Stimulated activated naive CD8-positive, alpha-beta T cell treated with anti-CD3 and anti-CD28 coated beads, Interleukin-15, Interleukin-2, amounts not matched to agents 100 ng/mL and 50 ng/mL, for 24 hours (primary cell): ENCODE measurements at regions not wholly inside any gene's neighbourhood (a gene's known extent, or its start where the extent isn't known, plus 50 kb on each side); places are given as distances from the start of the nearest gene placed in this dataset.
"Not testable (repeated sequence)": the region's sequence is repeated elsewhere in the genome, so short reads cannot be mapped to it uniquely, and the experiment has no call there.

Source experiments
- H3K27ac Mint-ChIP-seq: one replicate; pipeline ENCODE4 v1.8.0; 2021; ENCODE audit warnings: mild to moderate bottlenecking, mixed read lengths
- H3K27me3 Mint-ChIP-seq: one replicate; pipeline ENCODE4 v1.8.0; 2021; ENCODE audit warnings: mixed read lengths
- H3K36me3 Mint-ChIP-seq: one replicate; pipeline ENCODE4 v1.8.0; 2021; ENCODE audit warnings: low read depth, mixed read lengths
- H3K4me1 Mint-ChIP-seq: one replicate; pipeline ENCODE4 v1.8.0; 2021; ENCODE audit warnings: low read depth, mixed read lengths
- H3K4me3 Mint-ChIP-seq: one replicate; pipeline ENCODE4 v1.8.0; 2021; ENCODE audit warnings: mild to moderate bottlenecking, mixed read lengths
- H3K9me3 Mint-ChIP-seq: one replicate; pipeline ENCODE4 v1.8.0; 2021; ENCODE audit warnings: mixed read lengths

GRCh38 chr6:120945905-120946594 is 388.2 kb downstream of the TBC1D32 start:
- Mint-ChIP-seq H3K9me3 (peaks cover 3% of the 10 kb centered on the region), H3K4me1 (no peaks in the 10 kb centered on the region), H3K36me3 (no peaks in the 10 kb centered on the region), H3K4me3 (no peak overlapping the region), H3K27ac (no peak overlapping the region), H3K27me3 (no peaks in the 10 kb centered on the region)

- no peaks in the 10 kb centered on the region for H3K27me3 Mint-ChIP-seq
- no peak overlapping the region for H3K4me3 Mint-ChIP-seq
- no peaks in the 10 kb centered on the region for H3K4me1 Mint-ChIP-seq
- no peaks in the 10 kb centered on the region for H3K9me3 Mint-ChIP-seq
- no peak overlapping the region for H3K27ac Mint-ChIP-seq
- no peaks in the 10 kb centered on the region for H3K36me3 Mint-ChIP-seq
These were observed 395.3 kb downstream of the TBC1D32 start for GRCh38 chr6:120938876-120939472.

GRCh38 chr6:120938164-120938875 is 396.0 kb downstream of the TBC1D32 start:
- H3K9me3 Mint-ChIP-seq = no peaks in the 10 kb centered on the region
- H3K36me3 Mint-ChIP-seq = no peaks in the 10 kb centered on the region
- H3K27me3 Mint-ChIP-seq = no peaks in the 10 kb centered on the region
- no peak overlapping the region for H3K4me3 Mint-ChIP-seq
- no peaks in the 10 kb centered on the region for H3K4me1 Mint-ChIP-seq
- no peak overlapping the region for H3K27ac Mint-ChIP-seq

GRCh38 chr6:120935908-120936307 is 398.4 kb downstream of the TBC1D32 start:
- Mint-ChIP-seq H3K4me1 (no peaks in the 10 kb centered on the region), H3K4me3 (no peak overlapping the region), H3K27me3 (no peaks in the 10 kb centered on the region), H3K27ac (no peak overlapping the region), H3K9me3 (no peaks in the 10 kb centered on the region), H3K36me3 (no peaks in the 10 kb centered on the region)

- Mint-ChIP-seq H3K4me3 (no peak overlapping the region), H3K36me3 (no peaks in the 10 kb centered on the region), H3K27me3 (no peaks in the 10 kb centered on the region), H3K27ac (no peak overlapping the region), H3K9me3 (no peaks in the 10 kb centered on the region), H3K4me1 (no peaks in the 10 kb centered on the region)
These were observed 399.3 kb downstream of the TBC1D32 start for GRCh38 chr6:120935016-120935415.

- not testable (repeated sequence) for H3K27ac Mint-ChIP-seq, H3K4me1 Mint-ChIP-seq
These were observed 402.6 kb downstream of the TBC1D32 start for GRCh38 chr6:120931520-120932180.

GRCh38 chr6:120930500-120930899 is 403.8 kb downstream of the TBC1D32 start:
- not testable (repeated sequence) for H3K27ac Mint-ChIP-seq, H3K4me1 Mint-ChIP-seq, H3K36me3 Mint-ChIP-seq, H3K27me3 Mint-ChIP-seq, H3K4me3 Mint-ChIP-seq, H3K9me3 Mint-ChIP-seq

More at GRCh38 chr6:120931520-120932180, 402.6 kb downstream of the TBC1D32 start:
- not testable (repeated sequence) for H3K9me3 Mint-ChIP-seq, H3K36me3 Mint-ChIP-seq, H3K27me3 Mint-ChIP-seq, H3K4me3 Mint-ChIP-seq

GRCh38 chr6:120924214-120924613 is 410.1 kb downstream of the TBC1D32 start:
- no peak overlapping the region for H3K27ac Mint-ChIP-seq
- no peaks in the 10 kb centered on the region for H3K36me3 Mint-ChIP-seq
- no peak overlapping the region for H3K4me3 Mint-ChIP-seq
- H3K27me3 Mint-ChIP-seq = no peaks in the 10 kb centered on the region
- no peaks in the 10 kb centered on the region for H3K9me3 Mint-ChIP-seq
- no peaks in the 10 kb centered on the region for H3K4me1 Mint-ChIP-seq

- Mint-ChIP-seq H3K9me3 (peaks cover 3% of the 10 kb centered on the region), H3K36me3 (no peaks in the 10 kb centered on the region), H3K27ac (no peak overlapping the region), H3K27me3 (no peaks in the 10 kb centered on the region), H3K4me3 (no peak overlapping the region), H3K4me1 (no peaks in the 10 kb centered on the region)
These were observed 416.1 kb downstream of the TBC1D32 start for GRCh38 chr6:120918137-120918536.

- Mint-ChIP-seq H3K27ac (no peak overlapping the region), H3K4me3 (no peak overlapping the region), H3K27me3 (no peaks in the 10 kb centered on the region), H3K36me3 (no peaks in the 10 kb centered on the region), H3K4me1 (no peaks in the 10 kb centered on the region), H3K9me3 (peaks cover 3% of the 10 kb centered on the region)
These were observed 417.4 kb downstream of the TBC1D32 start for GRCh38 chr6:120916844-120917243.

- no peaks in the 10 kb centered on the region for H3K27me3 Mint-ChIP-seq
- H3K27ac Mint-ChIP-seq = no peak overlapping the region
- H3K36me3 Mint-ChIP-seq = no peaks in the 10 kb centered on the region
- no peak overlapping the region for H3K4me3 Mint-ChIP-seq
- no peaks in the 10 kb centered on the region for H3K4me1 Mint-ChIP-seq
- peaks cover under 1% of the 10 kb centered on the region for H3K9me3 Mint-ChIP-seq
These were observed 420.8 kb downstream of the TBC1D32 start for GRCh38 chr6:120913486-120913885.

GRCh38 chr6:120908767-120909166 is 425.5 kb downstream of the TBC1D32 start:
- H3K27ac Mint-ChIP-seq = no peak overlapping the region
- no peaks in the 10 kb centered on the region for H3K27me3 Mint-ChIP-seq
- H3K36me3 Mint-ChIP-seq = no peaks in the 10 kb centered on the region
- H3K4me1 Mint-ChIP-seq = no peaks in the 10 kb centered on the region
- H3K4me3 Mint-ChIP-seq = no peak overlapping the region
- no peaks in the 10 kb centered on the region for H3K9me3 Mint-ChIP-seq

- Mint-ChIP-seq H3K9me3 (no peaks in the 10 kb centered on the region), H3K4me3 (no peak overlapping the region), H3K36me3 (no peaks in the 10 kb centered on the region)
These were observed 430.4 kb downstream of the TBC1D32 start for GRCh38 chr6:120903836-120904235.

GRCh38 chr6:120899932-120900331 is 434.3 kb downstream of the TBC1D32 start:
- no peaks in the 10 kb centered on the region for H3K36me3 Mint-ChIP-seq
- H3K4me3 Mint-ChIP-seq = no peak overlapping the region
- no peaks in the 10 kb centered on the region for H3K27me3 Mint-ChIP-seq
- no peaks in the 10 kb centered on the region for H3K9me3 Mint-ChIP-seq
- H3K27ac Mint-ChIP-seq = no peak overlapping the region
- no peaks in the 10 kb centered on the region for H3K4me1 Mint-ChIP-seq

More at GRCh38 chr6:120903836-120904235, 430.4 kb downstream of the TBC1D32 start:
- Mint-ChIP-seq H3K27ac (no peak overlapping the region), H3K4me1 (no peaks in the 10 kb centered on the region), H3K27me3 (no peaks in the 10 kb centered on the region)

GRCh38 chr6:120894077-120894476 is 440.2 kb downstream of the TBC1D32 start:
- Mint-ChIP-seq H3K9me3 (peaks cover 17% of the 10 kb centered on the region), H3K4me1 (no peaks in the 10 kb centered on the region), H3K4me3 (no peak overlapping the region), H3K36me3 (peaks cover 4% of the 10 kb centered on the region), H3K27me3 (no peaks in the 10 kb centered on the region), H3K27ac (no peak overlapping the region)
